Aorta (tissue), 5 donors: ENCODE measurements at regions not wholly inside any gene's neighbourhood (a gene's known extent, or its start where the extent isn't known, plus 50 kb on each side); places are given as distances from the start of the nearest gene placed in this dataset.

Source experiments
- ATAC-seq: fragments of 200-7000 bp; cut with Tn5 transposase; one replicate; pipeline ENCODE4 v1.9.1; 2022; ENCODE audit warnings: moderate library complexity; ENCODE audit not compliant: low FRiP score
- DNase-seq, 2 donors: peaks; one replicate each; pipeline ENCODE4 v3.0.0-alpha.2; 2020
- H3K27ac ChIP-seq, 2 donors: one replicate each; pipeline ENCODE4 v1.5.1; 2013; ENCODE audit warnings: low read length in 2 of 2, mild to moderate bottlenecking in 2 of 2, moderate library complexity in 2 of 2, control low read depth in 1 of 2, inconsistent platforms in 1 of 2, low read depth in 1 of 2
- H3K27me3 ChIP-seq, 2 donors: one replicate each; pipeline ENCODE4 v1.6.1; 2013; ENCODE audit warnings: control low read depth in 1 of 2, low read length in 1 of 2, mild to moderate bottlenecking in 1 of 2, moderate library complexity in 1 of 2; ENCODE audit not compliant: insufficient read depth in 2 of 2, control insufficient read depth in 1 of 2
- H3K36me3 ChIP-seq, 2 donors: one replicate each; pipeline ENCODE4 v1.6.1; 2013; ENCODE audit warnings: control low read depth in 1 of 2, low read length in 1 of 2, mild to moderate bottlenecking in 1 of 2; ENCODE audit not compliant: insufficient read depth in 2 of 2, control insufficient read depth in 1 of 2
- H3K4me1 ChIP-seq, 2 donors: one replicate each; pipeline ENCODE4 v1.6.1; 2013; ENCODE audit warnings: low read length in 2 of 2, control low read depth in 1 of 2, mild to moderate bottlenecking in 1 of 2, moderate library complexity in 1 of 2; ENCODE audit not compliant: insufficient read depth in 2 of 2, control insufficient read depth in 1 of 2
- H3K4me3 ChIP-seq, 2 donors: one replicate each; pipeline ENCODE4 v1.5.1; 2013; ENCODE audit warnings: low read length in 2 of 2, control low read depth in 1 of 2, mild to moderate bottlenecking in 1 of 2
- H3K9me3 ChIP-seq: one replicate; pipeline ENCODE4 v1.6.1; 2013; ENCODE audit warnings: mild to moderate bottlenecking, low read length; ENCODE audit not compliant: control insufficient read depth
- WGBS, 2 donors: extraction: QIAGEN DNeasy Blood & Tissue Kit; methylation state at CpG; one replicate each; pipeline ENCODE4 v1.1.7; 2013; 5-methylcytosine and 5-hydroxymethylcytosine counted together
- intact Hi-C, 2 donors: fragments of 100-400 bp; cut with DNase I; formaldehyde crosslinking; loops; one replicate each; pipeline versions ENCODE4 v1.14.2 to v1.15.0; 2022
- donor health status: healthy with polysubstance abuse.
- donor health status: Bipolar disorder and iron deficiency.
- donor health status: DM: no; HTN: no; CAD: no.
- donor health status: DM: no; HTN: no; CAD: no.
- donor health status: DM: yes; HTN: yes; CAD: no.

- intact Hi-C loops, result no loop called here
- ATAC-seq (no peak), DNase-seq (no peak)
- WGBS, 2 donors, result 28 to 60% methylated on average over 5 of the region's 5 CpGs
- no peaks in the 10 kb centered on the region for H3K36me3 ChIP-seq
- H3K27me3 ChIP-seq, result no peaks in the 10 kb centered on the region
- H3K4me1 ChIP-seq, result no peaks in the 10 kb centered on the region
- H3K4me3 ChIP-seq, result no peak overlapping the region
- H3K9me3 ChIP-seq, result peaks cover 2% of the 10 kb centered on the region
- H3K27ac ChIP-seq, result no peak overlapping the region
Observed at GRCh38 chr14:98293576-98293975, 978.4 kb downstream of the BCL11B start.

- DNase-seq (no peak), ATAC-seq (no peak)
- no peak overlapping the region for H3K4me3 ChIP-seq
- no peaks in the 10 kb centered on the region for H3K36me3 ChIP-seq
- no peaks in the 10 kb centered on the region for H3K4me1 ChIP-seq
- peaks cover 2% of the 10 kb centered on the region for H3K9me3 ChIP-seq
- no peaks in the 10 kb centered on the region for H3K27me3 ChIP-seq
- no peak overlapping the region for H3K27ac ChIP-seq
- WGBS, 2 donors, result 70 to 93% methylated on average over 7 of the region's 7 CpGs
- intact Hi-C loops, result no loop called here
Observed at GRCh38 chr14:98296895-98297294, 975.1 kb downstream of the BCL11B start.

- H3K36me3 ChIP-seq, result no peaks in the 10 kb centered on the region
- no peak overlapping the region for H3K4me3 ChIP-seq
- peaks cover 2% of the 10 kb centered on the region for H3K9me3 ChIP-seq
- no peak for DNase-seq
- H3K4me1 ChIP-seq, result no peaks in the 10 kb centered on the region
- H3K27me3 ChIP-seq, result no peaks in the 10 kb centered on the region
- intact Hi-C loops, result no loop called here
- no peak for ATAC-seq
- WGBS, 2 donors, result 84 to 86% methylated on average over 7 of the region's 7 CpGs
- no peak overlapping the region for H3K27ac ChIP-seq
Observed at GRCh38 chr14:98297567-98297966, 974.4 kb downstream of the BCL11B start.

GRCh38 chr14:98298481-98299244 lies 973.3 kb downstream of the BCL11B start:
- H3K27me3 ChIP-seq, result no peaks in the 10 kb centered on the region
- H3K27ac ChIP-seq, result no peak overlapping the region
- H3K4me3 ChIP-seq, result no peak overlapping the region
- DNase-seq (no peak), ATAC-seq (no peak)
- H3K9me3 ChIP-seq, result peaks cover 2% of the 10 kb centered on the region
- intact Hi-C loops, result no loop called here
- 81 to 88% methylated on average over 8 of the region's 8 CpGs for WGBS, 2 donors
- H3K36me3 ChIP-seq, result no peaks in the 10 kb centered on the region
- no peaks in the 10 kb centered on the region for H3K4me1 ChIP-seq

GRCh38 chr14:98301681-98302080 lies 970.3 kb downstream of the BCL11B start:
- H3K36me3 ChIP-seq, result no peaks in the 10 kb centered on the region
- H3K4me3 ChIP-seq, result no peak overlapping the region
- no peak for DNase-seq
- no peaks in the 10 kb centered on the region for H3K4me1 ChIP-seq
- no peak overlapping the region for H3K27ac ChIP-seq
- no peaks in the 10 kb centered on the region for H3K27me3 ChIP-seq
- intact Hi-C loops, result no loop called here
- WGBS, 2 donors, result 76 to 77% methylated on average over 4 of the region's 4 CpGs
- ATAC-seq, result no peak
- no peaks in the 10 kb centered on the region for H3K9me3 ChIP-seq

GRCh38 chr14:98304574-98304973 lies 967.4 kb downstream of the BCL11B start:
- Histone ChIP-seq H3K9me3 (no peaks in the 10 kb centered on the region), H3K4me1 (no peaks in the 10 kb centered on the region), H3K27ac (no peak overlapping the region), H3K36me3 (no peaks in the 10 kb centered on the region), H3K27me3 (no peaks in the 10 kb centered on the region), H3K4me3 (no peak overlapping the region)
- intact Hi-C loops, result no loop called here
- ATAC-seq, result no peak
- 56 to 68% methylated on average over 3 of the region's 3 CpGs for WGBS, 2 donors
- no peak for DNase-seq

GRCh38 chr14:98309591-98309990 lies 962.4 kb downstream of the BCL11B start:
- H3K4me3 ChIP-seq, result no peak overlapping the region
- H3K36me3 ChIP-seq, result no peaks in the 10 kb centered on the region
- H3K27ac ChIP-seq, result no peak overlapping the region
- H3K9me3 ChIP-seq, result no peaks in the 10 kb centered on the region
- no peaks in the 10 kb centered on the region for H3K4me1 ChIP-seq
- 15 to 44% methylated on average over 1 of the region's 1 CpG for WGBS, 2 donors
- no peaks in the 10 kb centered on the region for H3K27me3 ChIP-seq
- DNase-seq (no peak), ATAC-seq (no peak)
- intact Hi-C loops, result no loop called here

GRCh38 chr14:98312006-98312405 lies 960.0 kb downstream of the BCL11B start:
- no peaks in the 10 kb centered on the region for H3K9me3 ChIP-seq
- 83 to 89% methylated on average over 1 of the region's 1 CpG for WGBS, 2 donors

GRCh38 chr14:98321841-98322240 lies 950.2 kb downstream of the BCL11B start:
- H3K4me1 ChIP-seq, result no peaks in the 10 kb centered on the region
- H3K27ac ChIP-seq, result no peak overlapping the region
- H3K36me3 ChIP-seq, result no peaks in the 10 kb centered on the region
- no peaks in the 10 kb centered on the region for H3K27me3 ChIP-seq
- DNase-seq (no peak), ATAC-seq (no peak)
- H3K9me3 ChIP-seq, result peaks cover 2% of the 10 kb centered on the region
- 59 to 71% methylated on average over 3 of the region's 3 CpGs for WGBS, 2 donors
- intact Hi-C loops, result no loop called here
- no peak overlapping the region for H3K4me3 ChIP-seq

More at GRCh38 chr14:98312006-98312405, 960.0 kb downstream of the BCL11B start:
- DNase-seq (no peak), ATAC-seq (no peak)
- H3K36me3 ChIP-seq, result no peaks in the 10 kb centered on the region
- H3K4me3 ChIP-seq, result no peak overlapping the region
- H3K27me3 ChIP-seq, result no peaks in the 10 kb centered on the region
- no peaks in the 10 kb centered on the region for H3K4me1 ChIP-seq
- no peak overlapping the region for H3K27ac ChIP-seq
- intact Hi-C loops, result no loop called here
